ENCODE measurements at regions not wholly inside any gene's neighbourhood (a gene's known extent, or its start where the extent isn't known, plus 50 kb on each side); places are given as distances from the start of the nearest gene placed in this dataset.

- Histone ChIP-seq H3K36me3 (no peaks in the 10 kb centered on the region), H3K27me3 (no peaks in the 10 kb centered on the region), H3K27ac (no peak overlapping the region), H3K4me1 (no peaks in the 10 kb centered on the region), H3K4me3 (no peak overlapping the region), H3K9me3 (no peaks in the 10 kb centered on the region)
- TF ChIP-seq POLR2AphosphoS5 (IDR thresholded peaks at IDR 0.05) = no peak
- TF ChIP-seq EP300 (IDR thresholded peaks at IDR 0.05) = no peak
- no peak for ATAC-seq
- WGBS, 2 donors (ENCODE audit: low coverage in 1 of 2) = 46 to 82% methylated on average over 2 of the region's 2 CpGs
These were observed 1095.4 kb upstream of the PCDH20 start for GRCh38 chr13:62510906-62511655.

GRCh38 chr13:62502588-62502987, 1086.9 kb upstream of the PCDH20 start:
- no peak overlapping the region for H3K4me3 ChIP-seq
- H3K36me3 ChIP-seq = no peaks in the 10 kb centered on the region
- H3K4me1 ChIP-seq = no peaks in the 10 kb centered on the region
- no peaks in the 10 kb centered on the region for H3K27me3 ChIP-seq
- ATAC-seq = no peak
- 68 to 82% methylated on average over 4 of the region's 4 CpGs for WGBS, 2 donors (ENCODE audit: low coverage in 1 of 2)
- no peak overlapping the region for H3K27ac ChIP-seq
- no peaks in the 10 kb centered on the region for H3K9me3 ChIP-seq
- TF ChIP-seq POLR2AphosphoS5 (IDR thresholded peaks at IDR 0.05) (no peak), CTCF (IDR thresholded peaks at IDR 0.05) (no peak), EP300 (IDR thresholded peaks at IDR 0.05) (no peak), POLR2A (IDR thresholded peaks at IDR 0.05) (no peak)

- Histone ChIP-seq H3K27me3 (no peaks in the 10 kb centered on the region), H3K36me3 (no peaks in the 10 kb centered on the region), H3K27ac (no peak overlapping the region), H3K9me3 (no peaks in the 10 kb centered on the region), H3K4me3 (no peak overlapping the region), H3K4me1 (no peaks in the 10 kb centered on the region)
- TF ChIP-seq POLR2A (IDR thresholded peaks at IDR 0.05) = no peak
- no peak for TF ChIP-seq EP300 (IDR thresholded peaks at IDR 0.05)
- TF ChIP-seq POLR2AphosphoS5 (IDR thresholded peaks at IDR 0.05) = no peak
- no peak for ATAC-seq
- WGBS, 2 donors (ENCODE audit: low coverage in 1 of 2) = 56 to 84% methylated on average over 1 of the region's 1 CpG
These were observed 1074.1 kb upstream of the PCDH20 start for GRCh38 chr13:62489731-62490130.

GRCh38 chr13:62483774-62484173, 1068.1 kb upstream of the PCDH20 start:
- TF ChIP-seq POLR2A (IDR thresholded peaks at IDR 0.05) (no peak), CTCF (IDR thresholded peaks at IDR 0.05) (no peak), POLR2AphosphoS5 (IDR thresholded peaks at IDR 0.05) (no peak), EP300 (IDR thresholded peaks at IDR 0.05) (no peak)
- no peak for ATAC-seq
- WGBS, 2 donors (ENCODE audit: low coverage in 1 of 2) = 0 to 17% methylated on average over 1 of the region's 1 CpG
- H3K9me3 ChIP-seq = no peaks in the 10 kb centered on the region
- H3K36me3 ChIP-seq = no peaks in the 10 kb centered on the region
- no peaks in the 10 kb centered on the region for H3K27me3 ChIP-seq
- H3K27ac ChIP-seq = no peak overlapping the region
- no peak overlapping the region for H3K4me3 ChIP-seq
- no peaks in the 10 kb centered on the region for H3K4me1 ChIP-seq

GRCh38 chr13:62482351-62482750, 1066.7 kb upstream of the PCDH20 start:
- no peaks in the 10 kb centered on the region for H3K4me1 ChIP-seq
- H3K4me3 ChIP-seq = no peak overlapping the region
- H3K9me3 ChIP-seq = no peaks in the 10 kb centered on the region
- 93 to 94% methylated on average over 3 of the region's 3 CpGs for WGBS, 2 donors (ENCODE audit: low coverage in 1 of 2)
- H3K36me3 ChIP-seq = no peaks in the 10 kb centered on the region
- ATAC-seq = no peak
- H3K27me3 ChIP-seq = no peaks in the 10 kb centered on the region
- H3K27ac ChIP-seq = no peak overlapping the region
- TF ChIP-seq POLR2AphosphoS5 (IDR thresholded peaks at IDR 0.05) (no peak), CTCF (IDR thresholded peaks at IDR 0.05) (no peak), POLR2A (IDR thresholded peaks at IDR 0.05) (no peak), EP300 (IDR thresholded peaks at IDR 0.05) (no peak)

- WGBS, 2 donors (ENCODE audit: low coverage in 1 of 2) = 83% methylated on average over 2 to 3 of the region's 3 CpGs
- TF ChIP-seq POLR2A (IDR thresholded peaks at IDR 0.05) = no peak
- TF ChIP-seq CTCF (IDR thresholded peaks at IDR 0.05) = no peak
- TF ChIP-seq POLR2AphosphoS5 (IDR thresholded peaks at IDR 0.05) = no peak
- no peak for TF ChIP-seq EP300 (IDR thresholded peaks at IDR 0.05)
- Histone ChIP-seq H3K36me3 (no peaks in the 10 kb centered on the region), H3K27me3 (no peaks in the 10 kb centered on the region), H3K27ac (no peak overlapping the region), H3K9me3 (no peaks in the 10 kb centered on the region), H3K4me1 (no peaks in the 10 kb centered on the region), H3K4me3 (no peak overlapping the region)
- no peak for ATAC-seq
These were observed 1058.2 kb upstream of the PCDH20 start for GRCh38 chr13:62473944-62474237.

All from gastroesophageal sphincter (tissue), 4 donors.